ENCODE measurements at regions not wholly inside any gene's neighbourhood (a gene's known extent, or its start where the extent isn't known, plus 50 kb on each side); places are given as distances from the start of the nearest gene placed in this dataset.
"Not testable (repeated sequence)": the region's sequence is repeated elsewhere in the genome, so short reads cannot be mapped to it uniquely, and the experiment has no call there.

DNA sequence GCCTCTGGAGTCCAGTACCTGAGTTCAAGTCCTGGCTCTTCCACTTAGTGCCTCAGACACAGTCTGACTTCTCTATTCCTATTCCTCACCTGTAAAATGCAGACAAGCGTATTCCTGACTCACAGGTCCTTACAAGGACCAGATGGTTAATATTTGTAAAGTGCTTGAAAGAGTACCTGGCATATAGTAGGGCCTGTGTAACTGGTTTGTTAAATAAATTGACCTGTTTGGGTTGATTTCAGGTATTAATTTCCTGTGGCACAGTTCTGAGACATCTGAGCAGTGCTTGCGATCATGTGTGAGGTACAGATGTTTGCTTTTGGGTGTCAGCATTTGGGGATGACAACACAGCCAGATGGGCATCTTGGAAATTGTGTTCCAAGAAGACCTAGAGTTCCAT is 127.5 kb downstream of the APIP start:
- TF ChIP-seq, protein P1, sequence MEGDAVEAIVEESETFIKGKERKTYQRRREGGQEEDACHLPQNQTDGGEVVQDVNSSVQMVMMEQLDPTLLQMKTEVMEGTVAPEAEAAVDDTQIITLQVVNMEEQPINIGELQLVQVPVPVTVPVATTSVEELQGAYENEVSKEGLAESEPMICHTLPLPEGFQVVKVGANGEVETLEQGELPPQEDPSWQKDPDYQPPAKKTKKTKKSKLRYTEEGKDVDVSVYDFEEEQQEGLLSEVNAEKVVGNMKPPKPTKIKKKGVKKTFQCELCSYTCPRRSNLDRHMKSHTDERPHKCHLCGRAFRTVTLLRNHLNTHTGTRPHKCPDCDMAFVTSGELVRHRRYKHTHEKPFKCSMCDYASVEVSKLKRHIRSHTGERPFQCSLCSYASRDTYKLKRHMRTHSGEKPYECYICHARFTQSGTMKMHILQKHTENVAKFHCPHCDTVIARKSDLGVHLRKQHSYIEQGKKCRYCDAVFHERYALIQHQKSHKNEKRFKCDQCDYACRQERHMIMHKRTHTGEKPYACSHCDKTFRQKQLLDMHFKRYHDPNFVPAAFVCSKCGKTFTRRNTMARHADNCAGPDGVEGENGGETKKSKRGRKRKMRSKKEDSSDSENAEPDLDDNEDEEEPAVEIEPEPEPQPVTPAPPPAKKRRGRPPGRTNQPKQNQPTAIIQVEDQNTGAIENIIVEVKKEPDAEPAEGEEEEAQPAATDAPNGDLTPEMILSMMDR (conservative IDR thresholded peaks at IDR 0.05), result no peak
- peaks cover 18% of the 10 kb centered on the region for H3K4me1 Mint-ChIP-seq (ENCODE audit: unreplicated experiment)
- H3K36me3 Mint-ChIP-seq, result peaks cover 12% of the 10 kb centered on the region
- H3K27ac Mint-ChIP-seq, result no peak overlapping the region
- H3K4me3 Mint-ChIP-seq, result no peak overlapping the region
- no peak for DNase-seq (ENCODE audit: extremely low spot score, unreplicated experiment)
- H3K27me3 Mint-ChIP-seq, result no peaks in the 10 kb centered on the region
- H3K9me3 Mint-ChIP-seq, result peaks cover 7% of the 10 kb centered on the region

DNA sequence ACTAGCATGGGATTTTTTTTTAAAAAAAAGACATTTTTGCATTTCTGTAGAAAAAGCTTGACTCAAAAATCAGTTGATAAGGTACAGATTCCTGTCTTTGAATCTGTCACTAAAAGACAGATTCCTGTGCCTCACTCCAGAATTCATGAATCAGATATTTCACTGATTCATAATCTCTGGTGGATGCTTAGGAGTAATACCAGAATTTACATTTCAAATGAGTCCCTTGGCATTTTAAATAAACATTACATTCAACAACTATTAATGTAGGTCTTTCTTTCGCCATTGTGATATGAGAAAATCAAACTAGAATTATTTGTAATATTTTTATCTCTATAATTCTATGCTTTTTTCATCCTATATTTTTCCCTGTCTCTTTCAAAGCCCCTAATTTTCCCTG is 128.3 kb downstream of the APIP start:
- H3K27me3 Mint-ChIP-seq, result no peaks in the 10 kb centered on the region
- H3K9me3 Mint-ChIP-seq, result peaks cover 10% of the 10 kb centered on the region
- H3K4me1 Mint-ChIP-seq (ENCODE audit: unreplicated experiment), result peaks cover 18% of the 10 kb centered on the region
- H3K36me3 Mint-ChIP-seq, result peaks cover 15% of the 10 kb centered on the region
- no peak overlapping the region for H3K4me3 Mint-ChIP-seq
- TF ChIP-seq, protein P1 (conservative IDR thresholded peaks at IDR 0.05), result no peak
- H3K27ac Mint-ChIP-seq, result no peak overlapping the region
- DNase-seq (ENCODE audit: extremely low spot score, unreplicated experiment), result no peak

DNA sequence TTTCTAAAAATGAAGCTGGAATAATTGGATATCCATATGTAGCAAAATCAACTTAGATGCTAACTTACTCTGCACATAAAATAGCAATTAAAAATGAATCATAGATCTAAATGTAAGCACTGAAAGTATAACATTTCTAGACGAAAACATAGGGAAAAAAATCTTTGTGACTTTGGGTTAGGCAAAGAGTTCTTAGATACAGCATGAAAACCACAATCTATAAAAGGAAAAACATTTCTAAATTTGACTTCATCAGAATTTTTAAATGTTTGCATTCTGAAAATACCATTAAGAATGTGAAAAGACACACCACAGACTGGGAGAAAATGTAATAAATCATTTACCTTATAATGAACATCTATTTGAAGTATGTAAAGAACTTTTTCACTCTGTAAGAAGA is 128.8 kb downstream of the APIP start:
- TF ChIP-seq, protein P1 (conservative IDR thresholded peaks at IDR 0.05), result no peak
- Mint-ChIP-seq H3K27ac (no peak overlapping the region), H3K27me3 (no peaks in the 10 kb centered on the region), H3K36me3 (peaks cover 16% of the 10 kb centered on the region), H3K4me1 (ENCODE audit: unreplicated experiment) (peaks cover 12% of the 10 kb centered on the region), H3K9me3 (peaks cover 10% of the 10 kb centered on the region), H3K4me3 (no peak overlapping the region)
- DNase-seq (ENCODE audit: extremely low spot score, unreplicated experiment), result no peak

DNA sequence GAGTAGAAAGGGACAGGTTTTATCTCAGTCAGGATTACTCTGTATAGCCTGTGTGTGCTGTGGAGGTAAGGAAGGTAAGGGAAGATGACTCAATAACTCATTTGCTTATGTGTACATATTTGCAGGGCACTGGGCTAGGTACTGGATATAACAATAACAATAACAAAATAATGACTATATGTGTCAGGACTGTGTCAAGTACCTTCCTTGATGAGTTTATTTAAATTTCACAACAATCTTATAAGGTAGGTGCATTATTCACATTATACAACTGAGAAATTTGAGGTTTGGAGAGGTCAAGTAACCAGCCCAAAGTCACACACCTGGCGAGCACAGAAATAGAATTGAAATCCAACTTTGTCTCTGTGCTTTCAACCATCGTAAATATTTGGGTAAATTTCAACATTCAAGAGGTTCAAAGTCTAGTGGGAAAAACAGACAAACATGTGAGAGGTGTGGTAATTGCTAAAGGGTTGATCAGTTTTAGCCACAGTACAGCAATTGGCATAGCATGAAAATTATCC is 131.8 kb downstream of the APIP start:
- H3K27ac Mint-ChIP-seq, result peak overlapping the region; percentile 41
- DNase-seq (ENCODE audit: extremely low spot score, unreplicated experiment), result no peak
- peaks cover 4% of the 10 kb centered on the region for H3K4me1 Mint-ChIP-seq (ENCODE audit: unreplicated experiment)
- peaks cover 5% of the 10 kb centered on the region for H3K9me3 Mint-ChIP-seq
- no peaks in the 10 kb centered on the region for H3K27me3 Mint-ChIP-seq
- no peak overlapping the region for H3K4me3 Mint-ChIP-seq
- TF ChIP-seq, protein P1 (conservative IDR thresholded peaks at IDR 0.05), result no peak
- H3K36me3 Mint-ChIP-seq, result peaks cover 21% of the 10 kb centered on the region

DNA sequence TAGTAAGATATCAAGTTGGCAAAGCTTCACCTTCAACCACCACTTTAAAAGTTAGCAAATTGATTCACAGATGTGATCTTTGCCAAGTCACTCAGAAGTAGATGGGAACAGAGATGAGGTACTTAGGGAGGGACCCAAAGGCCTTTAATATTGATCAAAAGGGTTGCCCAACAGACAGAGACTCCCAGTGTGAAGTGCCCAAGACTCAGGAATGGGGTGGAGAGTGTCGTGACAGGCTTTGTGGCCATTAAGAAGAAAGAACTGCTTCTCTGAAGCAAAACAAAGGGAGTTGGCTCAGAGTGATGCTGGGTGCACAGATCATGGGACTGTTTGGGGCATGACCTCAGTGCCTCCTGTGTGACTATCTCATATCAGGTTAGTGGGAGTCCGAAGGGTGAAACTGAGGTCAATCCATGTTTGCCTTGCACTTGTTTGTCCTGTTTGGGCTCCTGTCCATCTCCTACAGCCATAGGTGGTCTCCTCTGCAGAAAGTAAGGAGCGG is 132.3 kb downstream of the APIP start:
- no peak for DNase-seq (ENCODE audit: extremely low spot score, unreplicated experiment)
- Mint-ChIP-seq H3K4me1 (ENCODE audit: unreplicated experiment) (peaks cover 4% of the 10 kb centered on the region), H3K36me3 (peaks cover 22% of the 10 kb centered on the region), H3K4me3 (no peak overlapping the region), H3K9me3 (peaks cover 5% of the 10 kb centered on the region), H3K27me3 (no peaks in the 10 kb centered on the region), H3K27ac (peak overlapping the region; percentile 41)
- TF ChIP-seq, protein P1 (conservative IDR thresholded peaks at IDR 0.05), result no peak

DNA sequence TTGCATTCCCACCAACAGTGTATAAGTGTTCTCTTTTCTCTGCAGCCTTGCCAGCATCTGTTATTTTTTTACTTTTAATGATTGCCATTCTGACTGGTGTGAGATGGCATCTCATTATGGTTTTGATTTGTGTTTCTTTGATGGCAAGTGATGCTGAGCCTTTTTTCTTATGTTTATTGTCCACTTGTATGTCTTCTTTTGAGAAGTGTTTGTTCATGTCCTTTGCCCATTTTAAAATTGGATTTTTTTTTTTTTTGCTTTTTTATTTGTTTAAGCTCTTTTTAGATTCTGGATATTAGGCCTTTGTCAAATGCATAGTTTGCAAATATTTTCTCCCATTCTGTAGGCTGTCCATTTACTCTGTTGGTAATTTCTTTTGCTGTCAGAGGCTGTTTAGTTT is 134.4 kb downstream of the APIP start:
- not testable (repeated sequence) for H3K27me3 Mint-ChIP-seq; H3K27ac Mint-ChIP-seq; H3K4me3 Mint-ChIP-seq; DNase-seq (ENCODE audit: extremely low spot score, unreplicated experiment); H3K4me1 Mint-ChIP-seq (ENCODE audit: unreplicated experiment); H3K9me3 Mint-ChIP-seq
- H3K36me3 Mint-ChIP-seq, result peaks cover 24% of the 10 kb centered on the region
